Parathyroid adenoma (tissue), 2 donors: ENCODE measurements at regions not wholly inside any gene's neighbourhood (a gene's known extent, or its start where the extent isn't known, plus 50 kb on each side); places are given as distances from the start of the nearest gene placed in this dataset.

Experiments used
- H2AFZ ChIP-seq: fragments of 300-600 bp; sonication (generic); one replicate; pipeline ENCODE4 v1.7.0; 2017; ENCODE audit warnings: antibody characterized with exemption, mild to moderate bottlenecking
- H3K27ac ChIP-seq: fragments of 300-600 bp; sonication (generic); one replicate; pipeline ENCODE4 v1.7.0; 2017
- H3K27me3 ChIP-seq: fragments of 300-600 bp; sonication (generic); one replicate; pipeline ENCODE4 v1.7.0; 2017; ENCODE audit warnings: low read length; ENCODE audit not compliant: control insufficient read depth, insufficient read depth
- H3K36me3 ChIP-seq: fragments of 300-600 bp; sonication (generic); one replicate; pipeline ENCODE4 v1.7.0; 2017; ENCODE audit warnings: low read length; ENCODE audit not compliant: control insufficient read depth, insufficient read depth
- H3K4me1 ChIP-seq: fragments of 300-600 bp; sonication (generic); one replicate; pipeline ENCODE4 v1.7.0; 2017; ENCODE audit warnings: control low read depth
- H3K4me2 ChIP-seq: fragments of 300-600 bp; sonication (generic); one replicate; pipeline ENCODE4 v1.7.0; 2017; ENCODE audit warnings: low read length
- H3K4me3 ChIP-seq: fragments of 300-600 bp; sonication (generic); one replicate; pipeline ENCODE4 v1.7.0; 2017; ENCODE audit warnings: low read depth, low read length
- H3K79me2 ChIP-seq: fragments of 300-600 bp; sonication (generic); one replicate; pipeline ENCODE4 v1.7.0; 2017; ENCODE audit warnings: control low read depth
- H3K9ac ChIP-seq: fragments of 300-600 bp; sonication (generic); one replicate; pipeline ENCODE4 v1.7.0; 2017; ENCODE audit warnings: mild to moderate bottlenecking
- H3K9me3 ChIP-seq: fragments of 300-600 bp; sonication (generic); one replicate; pipeline ENCODE4 v1.7.0; 2017; ENCODE audit warnings: low read length; ENCODE audit not compliant: control insufficient read depth
- TF ChIP-seq, protein P1 (sequence below): fragments of 300-600 bp; sonication (generic); IDR thresholded peaks from one replicate; pipeline ENCODE4 v1.7.0; 2017; ENCODE audit warnings: antibody characterized with exemption, mild to moderate bottlenecking
- donor health status: primary hyperparathyroidism.

GRCh38 chr12:76611533-76611932 lies 52.0 kb upstream of the OSBPL8 start:
- no peak overlapping the region for H2AFZ ChIP-seq
- no peaks in the 10 kb centered on the region for H3K27me3 ChIP-seq
- no peaks in the 10 kb centered on the region for H3K4me1 ChIP-seq
- no peaks in the 10 kb centered on the region for H3K36me3 ChIP-seq
- no peak overlapping the region for H3K9ac ChIP-seq
- H3K9me3 ChIP-seq, result no peaks in the 10 kb centered on the region
- H3K27ac ChIP-seq, result no peak overlapping the region
- no peaks in the 10 kb centered on the region for H3K79me2 ChIP-seq
- H3K4me3 ChIP-seq, result no peak overlapping the region
- TF ChIP-seq, protein P1, sequence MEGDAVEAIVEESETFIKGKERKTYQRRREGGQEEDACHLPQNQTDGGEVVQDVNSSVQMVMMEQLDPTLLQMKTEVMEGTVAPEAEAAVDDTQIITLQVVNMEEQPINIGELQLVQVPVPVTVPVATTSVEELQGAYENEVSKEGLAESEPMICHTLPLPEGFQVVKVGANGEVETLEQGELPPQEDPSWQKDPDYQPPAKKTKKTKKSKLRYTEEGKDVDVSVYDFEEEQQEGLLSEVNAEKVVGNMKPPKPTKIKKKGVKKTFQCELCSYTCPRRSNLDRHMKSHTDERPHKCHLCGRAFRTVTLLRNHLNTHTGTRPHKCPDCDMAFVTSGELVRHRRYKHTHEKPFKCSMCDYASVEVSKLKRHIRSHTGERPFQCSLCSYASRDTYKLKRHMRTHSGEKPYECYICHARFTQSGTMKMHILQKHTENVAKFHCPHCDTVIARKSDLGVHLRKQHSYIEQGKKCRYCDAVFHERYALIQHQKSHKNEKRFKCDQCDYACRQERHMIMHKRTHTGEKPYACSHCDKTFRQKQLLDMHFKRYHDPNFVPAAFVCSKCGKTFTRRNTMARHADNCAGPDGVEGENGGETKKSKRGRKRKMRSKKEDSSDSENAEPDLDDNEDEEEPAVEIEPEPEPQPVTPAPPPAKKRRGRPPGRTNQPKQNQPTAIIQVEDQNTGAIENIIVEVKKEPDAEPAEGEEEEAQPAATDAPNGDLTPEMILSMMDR, result no peak
- H3K4me2 ChIP-seq, result no peak overlapping the region

- no peaks in the 10 kb centered on the region for H3K79me2 ChIP-seq
- H3K4me2 ChIP-seq, result no peak overlapping the region
- no peaks in the 10 kb centered on the region for H3K4me1 ChIP-seq
- no peaks in the 10 kb centered on the region for H3K9me3 ChIP-seq
- H3K27ac ChIP-seq, result no peak overlapping the region
- no peak overlapping the region for H3K9ac ChIP-seq
- H3K36me3 ChIP-seq, result no peaks in the 10 kb centered on the region
- no peak overlapping the region for H2AFZ ChIP-seq
- TF ChIP-seq, protein P1, result no peak
- no peaks in the 10 kb centered on the region for H3K27me3 ChIP-seq
- H3K4me3 ChIP-seq, result no peak overlapping the region
Observed at GRCh38 chr12:76614364-76614763, 54.8 kb upstream of the OSBPL8 start.

DNA sequence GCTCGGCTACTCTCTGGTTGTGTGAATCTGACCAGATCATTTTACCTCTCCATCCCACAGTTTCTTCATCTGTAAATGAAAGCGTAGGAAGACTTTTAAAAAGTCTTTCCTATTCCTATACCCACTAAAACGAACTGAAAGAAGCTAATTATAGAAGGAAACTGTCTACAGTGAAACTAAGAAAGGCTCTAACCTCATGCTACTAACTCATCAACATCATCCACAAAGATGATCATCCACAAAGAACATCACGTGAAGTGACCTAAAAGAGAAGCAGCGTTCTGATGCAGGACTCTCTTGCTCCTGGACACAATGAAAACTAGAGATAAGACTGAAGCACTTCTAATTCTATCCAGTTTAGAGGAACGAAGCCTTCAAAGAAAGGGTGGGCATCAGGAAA lies 58.5 kb upstream of the OSBPL8 start:
- Histone ChIP-seq H3K9ac (no peak overlapping the region), H3K4me3 (no peak overlapping the region), H3K79me2 (no peaks in the 10 kb centered on the region), H3K4me2 (no peak overlapping the region), H3K9me3 (no peaks in the 10 kb centered on the region), H3K4me1 (peaks cover 3% of the 10 kb centered on the region), H3K36me3 (no peaks in the 10 kb centered on the region), H3K27me3 (no peaks in the 10 kb centered on the region), H2AFZ (no peak overlapping the region), H3K27ac (no peak overlapping the region)
- TF ChIP-seq, protein P1, result no peak

DNA sequence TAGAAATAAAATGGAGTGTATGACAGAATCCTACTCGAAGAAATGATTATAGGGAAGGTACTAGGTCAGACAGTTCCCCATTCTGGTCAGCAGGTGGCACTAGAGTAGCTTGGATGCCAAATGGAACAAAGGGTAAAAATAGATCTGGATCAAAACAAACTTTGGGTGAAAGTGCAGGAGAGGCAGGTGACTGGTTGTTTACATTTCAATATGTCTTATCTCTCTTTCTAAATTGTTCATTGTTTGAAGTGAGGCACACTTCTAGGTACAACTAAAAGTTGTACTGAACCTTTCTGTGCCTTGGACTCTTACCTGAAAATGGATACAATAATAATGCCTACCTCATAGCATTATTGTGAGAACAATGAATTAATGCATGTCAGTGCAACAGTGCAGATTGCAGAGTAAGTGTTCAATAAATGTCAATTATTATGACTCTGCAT lies 62.0 kb upstream of the OSBPL8 start:
- peak overlapping the region; percentile 8 for H3K4me2 ChIP-seq
- H3K9ac ChIP-seq, result no peak overlapping the region
- H2AFZ ChIP-seq, result no peak overlapping the region
- TF ChIP-seq, protein P1, result peak; percentile 98
- no peaks in the 10 kb centered on the region for H3K9me3 ChIP-seq
- H3K4me3 ChIP-seq, result no peak overlapping the region
- H3K4me1 ChIP-seq, result peaks cover 3% of the 10 kb centered on the region
- no peaks in the 10 kb centered on the region for H3K79me2 ChIP-seq
- H3K27me3 ChIP-seq, result no peaks in the 10 kb centered on the region
- H3K27ac ChIP-seq, result no peak overlapping the region
- no peaks in the 10 kb centered on the region for H3K36me3 ChIP-seq

GRCh38 chr12:76622351-76622750 lies 62.8 kb upstream of the OSBPL8 start:
- no peaks in the 10 kb centered on the region for H3K79me2 ChIP-seq
- H3K27me3 ChIP-seq, result no peaks in the 10 kb centered on the region
- H3K4me2 ChIP-seq, result no peak overlapping the region
- H3K27ac ChIP-seq, result no peak overlapping the region
- TF ChIP-seq, protein P1, result no peak
- no peak overlapping the region for H3K4me3 ChIP-seq
- no peaks in the 10 kb centered on the region for H3K36me3 ChIP-seq
- H3K4me1 ChIP-seq, result peaks cover 3% of the 10 kb centered on the region
- no peak overlapping the region for H2AFZ ChIP-seq
- no peaks in the 10 kb centered on the region for H3K9me3 ChIP-seq
- H3K9ac ChIP-seq, result no peak overlapping the region
